Right cardiac atrium (tissue), 5 donors: ENCODE measurements at regions not wholly inside any gene's neighbourhood (a gene's known extent, or its start where the extent isn't known, plus 50 kb on each side); places are given as distances from the start of the nearest gene placed in this dataset.
A peak's percentile ranks its signal among the peaks of the same experiment; 100 is the strongest.

Experiments used
- ATAC-seq, 2 donors: fragments of 200-7000 bp; cut with Tn5 transposase; one replicate each; pipeline versions ENCODE4 v1.8.0 to v1.9.1; 2020; ENCODE audit warnings: moderate library complexity in 2 of 2, mild to moderate bottlenecking in 1 of 2
- DNase-seq, 3 donors: peaks; one replicate each; pipeline ENCODE4 v3.0.0-alpha.2; 2020
- H3K27ac ChIP-seq: one replicate; pipeline ENCODE4 v1.5.1; 2013; ENCODE audit warnings: mild to moderate bottlenecking, low read length, control low read depth, moderate library complexity
- H3K27me3 ChIP-seq: one replicate; pipeline ENCODE4 v1.6.1; 2013; ENCODE audit not compliant: control insufficient read depth, insufficient read depth
- H3K4me1 ChIP-seq: one replicate; pipeline ENCODE4 v1.6.1; 2013; ENCODE audit warnings: low read length; ENCODE audit not compliant: control insufficient read depth, insufficient read depth
- H3K4me3 ChIP-seq: one replicate; pipeline ENCODE4 v1.5.1; 2013; ENCODE audit warnings: low read length, control low read depth
- H3K9me3 ChIP-seq: one replicate; pipeline ENCODE4 v1.6.1; 2013; ENCODE audit warnings: low read length; ENCODE audit not compliant: control insufficient read depth
- WGBS: extraction: QIAGEN DNeasy Blood & Tissue Kit; methylation state at CpG from one replicate; pipeline ENCODE4 v1.1.7; 2013; 5-methylcytosine and 5-hydroxymethylcytosine counted together
- intact Hi-C, 4 donors: fragments of 100-400 bp; cut with DNase I; formaldehyde crosslinking; loops; one replicate each; pipeline versions ENCODE4 v1.11.0 to v1.14.0; 2022 to 2023
- donor health status: healthy with polysubstance abuse.
- donor health status: DM: no; HTN: yes; CAD: no.
- donor health status: DM: no; HTN: no; CAD: no.
- donor health status: DM: no; HTN: yes; CAD: no; lungs with severe emphysema.
- donor health status: DM: yes; HTN: yes; CAD: no.

DNA sequence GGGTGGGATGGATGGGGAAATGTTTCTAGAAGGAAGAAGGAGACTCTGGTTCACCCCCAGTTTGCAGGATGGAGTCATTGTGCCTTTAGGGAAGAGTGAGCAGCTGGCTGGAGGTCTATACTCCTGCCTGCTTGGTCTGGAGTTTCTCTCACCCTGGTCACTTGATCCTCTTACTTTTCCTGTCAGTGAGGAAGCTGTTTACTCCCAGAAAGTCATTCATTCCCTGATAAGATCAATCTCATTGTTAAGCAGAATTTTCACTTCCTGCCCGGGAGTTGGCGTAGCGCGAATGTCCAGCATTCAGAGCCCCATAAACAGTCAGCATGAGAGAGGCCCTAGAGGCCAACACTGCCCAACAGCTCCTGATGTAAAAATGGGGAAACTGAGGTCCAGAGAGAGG lies 70.4 kb upstream of the SIRPA start:
- no peak overlapping the region for H3K4me3 ChIP-seq
- intact Hi-C loops, result no loop called here
- no peak for ATAC-seq
- H3K4me1 ChIP-seq, result peaks cover 9% of the 10 kb centered on the region
- H3K27me3 ChIP-seq, result no peaks in the 10 kb centered on the region
- H3K27ac ChIP-seq, result no peak overlapping the region
- peaks cover 2% of the 10 kb centered on the region for H3K9me3 ChIP-seq
- 57% methylated on average over 4 of the region's 4 CpGs for WGBS
- no peak for DNase-seq

DNA sequence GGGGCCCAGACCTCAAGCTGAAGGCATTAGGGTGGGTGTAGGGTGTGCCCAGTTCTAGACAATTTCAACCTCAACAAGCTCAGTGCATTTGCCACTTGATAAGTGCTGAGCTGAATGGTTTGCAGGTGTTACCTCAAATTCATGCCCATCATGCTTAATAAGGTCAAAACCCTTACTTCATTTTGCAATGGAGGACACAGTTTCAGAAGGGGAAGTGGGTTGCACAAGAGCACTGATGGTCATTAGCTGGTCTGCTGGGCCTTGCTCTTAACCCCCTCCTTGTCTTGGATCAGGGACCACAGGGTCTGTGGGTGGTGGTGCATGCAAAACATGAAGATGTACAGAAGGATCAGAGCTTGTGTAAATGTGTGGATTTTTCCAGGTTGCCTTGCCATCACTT lies 71.0 kb upstream of the SIRPA start:
- Histone ChIP-seq H3K9me3 (peaks cover 2% of the 10 kb centered on the region), H3K27ac (no peak overlapping the region), H3K4me1 (peaks cover 9% of the 10 kb centered on the region), H3K4me3 (no peak overlapping the region), H3K27me3 (no peaks in the 10 kb centered on the region)
- intact Hi-C loops, result no loop called here
- ATAC-seq (no peak), DNase-seq (no peak)

DNA sequence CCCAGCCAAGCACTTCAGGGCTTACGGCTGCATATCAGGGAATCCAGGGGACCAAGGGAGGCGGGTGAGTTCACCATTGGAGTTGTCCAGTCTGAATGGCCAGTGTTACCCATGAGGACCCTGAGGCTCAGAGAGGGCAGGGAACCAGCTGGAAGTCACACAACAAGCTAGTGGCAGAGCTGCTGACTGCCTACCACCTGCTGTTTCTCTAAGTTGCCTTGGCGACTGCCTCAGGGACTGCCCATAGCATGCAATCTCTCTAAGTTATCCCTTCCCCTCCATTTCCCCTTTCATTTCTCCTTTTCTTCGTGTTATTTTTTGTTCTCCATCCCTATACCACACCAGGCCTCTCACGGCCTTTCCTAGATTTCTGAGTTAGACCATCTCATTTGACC lies 71.8 kb upstream of the SIRPA start:
- Histone ChIP-seq H3K4me1 (peaks cover 9% of the 10 kb centered on the region), H3K9me3 (peaks cover 2% of the 10 kb centered on the region), H3K27me3 (no peaks in the 10 kb centered on the region), H3K4me3 (no peak overlapping the region), H3K27ac (no peak overlapping the region)
- WGBS, result 86% methylated on average over 5 of the region's 5 CpGs
- intact Hi-C loops, result no loop called here
- ATAC-seq (no peak), DNase-seq (no peak)

DNA sequence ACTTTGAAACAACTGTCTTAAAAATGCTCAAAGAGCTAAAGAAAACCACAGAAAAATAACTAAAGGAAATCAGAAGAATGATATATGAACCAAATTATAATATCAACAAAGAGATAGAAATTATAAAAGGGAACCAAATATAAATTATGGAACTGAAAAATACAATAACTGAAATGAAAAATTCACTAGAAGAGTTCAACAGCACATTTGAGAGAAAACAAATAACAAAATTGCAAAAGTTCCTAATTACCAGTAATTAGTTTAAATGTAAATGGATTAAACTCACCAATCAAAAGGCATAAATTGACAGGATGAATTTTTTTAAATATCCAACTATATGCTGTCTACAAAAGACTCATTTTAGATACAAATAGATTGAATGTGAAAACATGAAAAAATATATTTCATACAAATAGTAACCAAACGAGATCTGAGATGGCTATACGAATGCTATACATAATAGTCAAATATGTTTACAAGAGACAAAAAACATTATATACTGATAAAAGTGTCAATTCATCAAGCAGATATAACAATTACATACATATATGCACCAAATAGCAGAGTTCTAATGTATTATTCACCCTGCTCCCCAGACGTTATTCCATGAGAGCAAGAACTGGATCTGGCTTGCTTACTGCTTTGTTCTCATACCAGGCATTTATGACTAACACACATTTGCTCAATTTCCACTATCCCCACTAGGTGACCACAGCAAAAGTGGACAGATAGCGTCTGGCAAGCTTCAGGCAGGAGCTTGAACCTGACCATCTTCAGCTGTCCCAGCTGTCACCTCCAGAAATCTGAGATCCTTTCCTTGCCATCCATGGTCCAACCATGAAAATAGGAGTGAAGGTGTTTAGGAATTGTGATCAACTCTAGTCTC lies 72.4 kb upstream of the SIRPA start:
- no peak for DNase-seq
- H3K9me3 ChIP-seq, result peaks cover 2% of the 10 kb centered on the region
- intact Hi-C loops, result no loop called here
- H3K4me3 ChIP-seq, result no peak overlapping the region
- H3K27me3 ChIP-seq, result no peaks in the 10 kb centered on the region
- no peak for ATAC-seq
- H3K4me1 ChIP-seq, result peaks cover 5% of the 10 kb centered on the region
- WGBS, result 92% methylated on average over 4 of the region's 4 CpGs
- no peak overlapping the region for H3K27ac ChIP-seq

DNA sequence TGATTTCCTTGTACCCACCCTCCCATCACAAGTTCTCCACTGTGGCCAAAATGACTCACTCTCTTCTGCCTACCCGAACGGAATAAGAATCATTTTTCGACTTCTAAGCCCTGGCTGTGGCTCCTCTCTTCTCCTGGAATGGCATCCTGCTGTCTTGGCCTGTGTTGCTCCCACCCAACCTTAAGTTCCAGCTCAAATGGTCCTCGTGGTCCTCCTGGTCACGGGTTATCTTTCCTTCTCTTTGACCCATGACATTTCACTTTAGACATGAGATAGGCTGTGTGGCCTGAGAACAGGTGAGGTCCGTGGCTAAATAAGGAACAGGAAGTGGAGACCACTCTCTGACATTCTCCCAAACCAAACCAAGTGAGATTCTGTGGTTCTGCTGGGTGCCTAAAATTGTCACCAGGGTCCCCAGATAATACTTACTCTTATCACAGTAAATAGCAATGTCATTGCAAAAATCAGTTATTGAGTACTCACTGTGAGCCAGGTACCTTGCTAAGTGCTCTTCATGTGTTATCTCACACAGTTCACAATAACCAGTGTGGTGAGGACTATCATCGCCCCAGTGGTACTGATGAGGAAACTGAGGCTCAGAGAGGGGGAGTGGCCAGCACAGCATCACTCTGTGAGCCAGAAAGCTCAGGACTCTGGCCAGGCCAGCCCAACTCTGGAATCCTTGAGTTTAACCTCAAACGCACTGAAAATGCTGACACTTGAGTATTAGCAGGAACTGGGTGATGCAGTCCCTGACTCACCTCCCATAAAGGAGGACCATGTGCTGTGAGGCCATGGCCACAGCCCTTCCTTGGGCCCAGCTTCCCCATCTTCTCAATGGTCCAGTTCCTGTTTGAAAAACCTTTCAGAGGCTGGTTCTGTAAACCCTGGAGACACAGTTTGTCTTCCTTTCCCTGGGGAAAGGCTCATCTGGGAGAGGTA lies 74.8 kb upstream of the SIRPA start:
- Histone ChIP-seq H3K4me1 (peaks cover 11% of the 10 kb centered on the region), H3K9me3 (peaks cover 2% of the 10 kb centered on the region), H3K27ac (peak overlapping the region; percentile 6), H3K27me3 (no peaks in the 10 kb centered on the region), H3K4me3 (no peak overlapping the region)
- 80% methylated on average over 8 of the region's 8 CpGs for WGBS
- DNase-seq (no peak), ATAC-seq (peak in 1 of 2 donors; percentile 45)
- intact Hi-C loops, result no loop called here

DNA sequence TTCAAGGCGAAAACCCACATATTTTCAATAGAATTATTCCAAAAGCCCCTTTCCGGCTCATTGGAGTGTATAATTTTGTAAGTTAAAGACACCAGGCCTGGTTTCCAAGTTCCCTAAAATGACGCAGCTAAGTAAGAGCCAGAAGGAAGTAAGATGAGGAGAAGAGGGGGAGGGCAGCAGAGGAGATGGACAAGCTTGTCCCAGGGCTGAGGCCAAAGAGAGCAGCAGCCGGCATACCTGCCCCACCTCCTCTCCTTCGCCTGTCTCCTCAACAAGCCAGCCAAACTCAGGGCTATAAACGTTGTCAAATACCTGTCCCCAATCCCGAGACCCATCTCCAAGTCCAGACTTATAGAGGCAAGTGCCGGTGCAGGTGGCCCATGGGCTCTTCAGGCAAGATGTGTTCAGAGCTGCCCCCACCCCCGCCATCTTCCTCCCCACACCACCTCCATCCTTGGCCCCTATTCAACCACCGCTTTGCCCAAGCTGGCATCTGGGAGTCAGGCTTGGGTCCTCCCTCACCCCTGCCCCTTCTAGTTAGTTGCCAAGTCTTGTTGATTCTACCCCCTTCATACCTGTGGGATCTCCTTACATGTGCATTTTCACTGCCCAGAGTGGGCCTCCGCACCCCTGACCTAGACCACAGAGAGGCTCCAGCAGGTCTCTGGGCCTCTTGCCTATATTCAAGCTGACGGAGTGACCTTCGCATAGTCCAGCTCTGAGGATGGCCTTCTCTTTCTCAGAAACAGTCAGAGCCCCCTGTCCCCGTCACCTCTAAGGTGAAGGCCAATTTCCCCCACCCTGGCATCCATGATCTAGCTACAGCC lies 75.7 kb upstream of the SIRPA start:
- no peak overlapping the region for H3K4me3 ChIP-seq
- H3K9me3 ChIP-seq, result peaks cover 2% of the 10 kb centered on the region
- no peak overlapping the region for H3K27ac ChIP-seq
- intact Hi-C loops, result no loop called here
- DNase-seq (no peak), ATAC-seq (no peak)
- 78% methylated on average over 14 of the region's 14 CpGs for WGBS
- H3K27me3 ChIP-seq, result no peaks in the 10 kb centered on the region
- peaks cover 11% of the 10 kb centered on the region for H3K4me1 ChIP-seq

DNA sequence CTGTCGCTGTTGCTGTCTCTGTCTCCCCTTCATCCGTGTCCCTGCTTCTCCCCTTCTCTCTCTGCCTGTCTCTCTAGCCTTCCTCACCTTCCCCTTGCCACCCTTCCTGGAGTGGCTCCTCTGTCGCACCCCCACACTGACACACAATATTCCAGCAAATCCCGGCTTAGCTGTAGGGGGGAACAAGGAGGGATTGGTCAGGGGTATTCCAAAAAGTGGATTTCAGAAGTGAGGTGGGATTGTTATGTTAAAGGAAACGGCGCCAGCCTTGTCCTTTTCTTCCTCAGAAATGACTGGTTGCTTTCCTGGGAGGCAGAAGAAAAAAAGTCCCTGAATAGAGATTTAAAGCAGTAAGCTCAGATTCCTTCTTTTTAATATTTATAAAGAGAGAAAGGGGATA lies 76.3 kb upstream of the SIRPA start:
- intact Hi-C loops, result no loop called here
- Histone ChIP-seq H3K4me3 (no peak overlapping the region), H3K4me1 (peaks cover 16% of the 10 kb centered on the region), H3K27me3 (no peaks in the 10 kb centered on the region), H3K9me3 (peaks cover 2% of the 10 kb centered on the region), H3K27ac (peak overlapping the region; percentile 32)
- DNase-seq (no peak), ATAC-seq (no peak)
- WGBS, result 66% methylated on average over 6 of the region's 6 CpGs

DNA sequence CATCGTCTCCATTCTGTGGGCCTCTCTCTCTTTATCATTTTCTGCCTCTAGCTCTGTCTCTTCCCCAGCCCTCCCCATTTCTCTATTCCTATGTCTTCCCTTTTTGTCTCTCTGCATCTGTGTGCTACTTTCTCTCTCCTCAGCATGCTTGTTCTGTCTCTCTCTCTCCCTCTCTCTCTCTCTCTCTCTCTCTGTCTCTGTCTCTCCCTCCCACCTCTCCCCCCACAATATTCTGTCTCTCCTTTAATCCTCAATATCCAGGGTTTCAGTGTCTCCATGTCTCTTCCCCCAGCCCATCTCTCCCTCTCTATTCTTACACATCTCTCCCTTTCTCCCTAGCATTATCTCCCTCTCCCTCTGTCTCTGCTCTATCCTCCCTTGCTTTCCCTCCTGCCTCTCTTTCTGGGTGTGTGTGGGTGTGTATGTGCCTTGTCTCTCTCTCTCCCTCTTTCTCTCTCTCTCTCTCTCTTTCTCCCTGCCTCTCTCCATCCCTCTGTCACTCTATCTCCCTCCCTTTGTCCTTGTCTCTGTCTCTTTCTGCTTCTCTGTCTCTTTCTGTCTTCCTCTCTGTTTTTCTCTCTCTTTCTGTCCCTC lies 76.9 kb upstream of the SIRPA start:
- peaks cover 18% of the 10 kb centered on the region for H3K4me1 ChIP-seq
- no peak for DNase-seq
- ATAC-seq, result no peak
- intact Hi-C loops, result no loop called here
- peaks cover 2% of the 10 kb centered on the region for H3K9me3 ChIP-seq
- 58% methylated on average over 1 of the region's 1 CpG for WGBS
- H3K27me3 ChIP-seq, result no peaks in the 10 kb centered on the region
- H3K4me3 ChIP-seq, result no peak overlapping the region
- no peak overlapping the region for H3K27ac ChIP-seq

DNA sequence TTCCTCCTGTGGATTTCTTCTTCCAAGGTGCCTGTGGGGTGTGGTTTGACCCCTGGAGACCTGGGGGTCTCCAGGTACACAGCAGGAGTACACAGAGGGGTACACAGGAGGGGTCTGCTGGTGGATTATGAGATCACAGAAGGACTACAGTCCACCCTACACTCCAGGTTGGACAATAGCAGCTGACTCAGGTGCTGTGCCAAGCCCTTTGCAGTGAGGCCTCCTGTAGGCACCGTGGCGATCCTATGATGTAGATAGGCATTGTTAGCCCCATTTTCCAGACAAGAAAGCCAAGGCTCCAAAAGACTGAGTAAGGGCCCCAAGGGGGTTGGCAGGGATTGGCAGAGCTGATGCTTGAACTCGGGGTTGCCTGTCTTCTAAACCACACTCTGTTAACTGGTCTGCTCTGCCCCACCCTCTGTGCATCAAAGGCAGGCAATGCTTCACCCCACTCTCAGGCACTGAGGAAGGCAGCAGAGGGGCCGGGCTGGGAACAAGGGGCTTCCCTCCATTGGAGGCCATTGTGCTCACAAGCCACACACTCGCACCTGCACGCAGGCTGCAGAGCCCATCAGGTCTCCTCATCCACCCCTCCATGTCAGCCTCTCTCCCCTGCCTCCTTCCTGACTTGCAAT lies 77.5 kb upstream of the SIRPA start:
- Histone ChIP-seq H3K4me3 (no peak overlapping the region), H3K27me3 (no peaks in the 10 kb centered on the region), H3K4me1 (peaks cover 18% of the 10 kb centered on the region), H3K9me3 (peaks cover 2% of the 10 kb centered on the region), H3K27ac (no peak overlapping the region)
- no peak for DNase-seq
- intact Hi-C loops, result no loop called here
- ATAC-seq, result no peak
- WGBS, result 94% methylated on average over 6 of the region's 6 CpGs
